Endothelial cell of umbilical vein (primary cell): ENCODE measurements at regions not wholly inside any gene's neighbourhood (a gene's known extent, or its start where the extent isn't known, plus 50 kb on each side); places are given as distances from the start of the nearest gene placed in this dataset.

ENCODE experiments used
- EZH2 ChIP-seq: IDR thresholded peaks from 2 replicates; pipeline ENCODE4 v1.6.1; 2012; ENCODE audit warnings: borderline replicate concordance, low read depth, mild to moderate bottlenecking, moderate library complexity, low read length, inconsistent platforms; ENCODE audit not compliant: severe bottlenecking
- FOS ChIP-seq: IDR thresholded peaks from 2 replicates; pipeline ENCODE4 v1.6.1; 2011; ENCODE audit warnings: mild to moderate bottlenecking, low read length, moderate library complexity, borderline replicate concordance; ENCODE audit not compliant: insufficient read depth
- MYC ChIP-seq: IDR thresholded peaks from one replicate; pipeline ENCODE4 v1.6.1; 2011; ENCODE audit warnings: mild to moderate bottlenecking, low read depth, low read length
- POLR2A ChIP-seq: IDR thresholded peaks from 2 replicates; pipeline ENCODE4 v1.6.1; 2012; ENCODE audit warnings: low read depth, mild to moderate bottlenecking, control low read depth, low read length
- POLR2AphosphoS5 ChIP-seq: IDR thresholded peaks from 2 replicates; pipeline ENCODE4 v1.6.1; 2012; ENCODE audit warnings: low read depth, mild to moderate bottlenecking, control low read depth, low read length, moderate library complexity; ENCODE audit not compliant: insufficient read depth
- TF ChIP-seq, protein P1 (sequence below): IDR thresholded peaks from 2 replicates; pipeline ENCODE4 v1.6.1; 2011; ENCODE audit not compliant: insufficient read depth, insufficient read length
- TF ChIP-seq, protein P2 (sequence below), 2 donors: IDR thresholded peaks; 1 replicate in 1 of 2; 2 replicates in 1 of 2; pipeline ENCODE4 v1.5.1; 2011; ENCODE audit warnings: low read length in 2 of 2, mild to moderate bottlenecking in 2 of 2, moderate library complexity in 2 of 2, control low read depth in 1 of 2, inconsistent platforms in 1 of 2, low read depth in 1 of 2; ENCODE audit not compliant: insufficient read depth in 1 of 2; ENCODE audit errors: extremely low read depth in 1 of 2

DNA sequence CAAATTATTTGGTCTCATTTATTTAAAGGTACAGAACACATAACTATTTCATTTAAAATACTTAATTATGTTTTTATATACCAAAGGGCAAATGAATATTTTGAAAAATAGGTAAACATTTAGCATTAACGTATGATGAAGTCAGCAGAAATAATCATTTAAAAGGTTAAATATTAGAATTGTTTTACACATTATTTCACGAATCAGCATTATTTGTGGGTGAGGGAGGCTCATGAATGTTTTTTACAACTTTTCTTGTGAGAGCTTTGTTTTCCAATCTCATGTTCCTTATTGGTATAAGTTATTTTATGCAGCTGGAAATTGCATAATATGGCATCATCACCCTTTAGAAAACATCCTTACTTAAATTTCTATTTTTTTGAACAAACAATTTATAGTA, 73.9 kb upstream of the FSTL5 start:
- no peak for TF ChIP-seq POLR2A
- TF ChIP-seq, protein P1, sequence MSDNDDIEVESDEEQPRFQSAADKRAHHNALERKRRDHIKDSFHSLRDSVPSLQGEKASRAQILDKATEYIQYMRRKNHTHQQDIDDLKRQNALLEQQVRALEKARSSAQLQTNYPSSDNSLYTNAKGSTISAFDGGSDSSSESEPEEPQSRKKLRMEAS: no peak
- TF ChIP-seq, protein P2, sequence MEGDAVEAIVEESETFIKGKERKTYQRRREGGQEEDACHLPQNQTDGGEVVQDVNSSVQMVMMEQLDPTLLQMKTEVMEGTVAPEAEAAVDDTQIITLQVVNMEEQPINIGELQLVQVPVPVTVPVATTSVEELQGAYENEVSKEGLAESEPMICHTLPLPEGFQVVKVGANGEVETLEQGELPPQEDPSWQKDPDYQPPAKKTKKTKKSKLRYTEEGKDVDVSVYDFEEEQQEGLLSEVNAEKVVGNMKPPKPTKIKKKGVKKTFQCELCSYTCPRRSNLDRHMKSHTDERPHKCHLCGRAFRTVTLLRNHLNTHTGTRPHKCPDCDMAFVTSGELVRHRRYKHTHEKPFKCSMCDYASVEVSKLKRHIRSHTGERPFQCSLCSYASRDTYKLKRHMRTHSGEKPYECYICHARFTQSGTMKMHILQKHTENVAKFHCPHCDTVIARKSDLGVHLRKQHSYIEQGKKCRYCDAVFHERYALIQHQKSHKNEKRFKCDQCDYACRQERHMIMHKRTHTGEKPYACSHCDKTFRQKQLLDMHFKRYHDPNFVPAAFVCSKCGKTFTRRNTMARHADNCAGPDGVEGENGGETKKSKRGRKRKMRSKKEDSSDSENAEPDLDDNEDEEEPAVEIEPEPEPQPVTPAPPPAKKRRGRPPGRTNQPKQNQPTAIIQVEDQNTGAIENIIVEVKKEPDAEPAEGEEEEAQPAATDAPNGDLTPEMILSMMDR (IDR thresholded peaks at IDR 0.05; ENCODE audit: extremely low read depth in 1 of 2, insufficient read depth in 1 of 2, low read depth in 1 of 2, low read length in 2 of 2): no peak
- TF ChIP-seq MYC: no peak
- TF ChIP-seq EZH2: no peak
- no peak for TF ChIP-seq FOS
- no peak for TF ChIP-seq POLR2AphosphoS5
